ENCODE measurements at regions not wholly inside any gene's neighbourhood (a gene's known extent, or its start where the extent isn't known, plus 50 kb on each side); places are given as distances from the start of the nearest gene placed in this dataset.

DNA sequence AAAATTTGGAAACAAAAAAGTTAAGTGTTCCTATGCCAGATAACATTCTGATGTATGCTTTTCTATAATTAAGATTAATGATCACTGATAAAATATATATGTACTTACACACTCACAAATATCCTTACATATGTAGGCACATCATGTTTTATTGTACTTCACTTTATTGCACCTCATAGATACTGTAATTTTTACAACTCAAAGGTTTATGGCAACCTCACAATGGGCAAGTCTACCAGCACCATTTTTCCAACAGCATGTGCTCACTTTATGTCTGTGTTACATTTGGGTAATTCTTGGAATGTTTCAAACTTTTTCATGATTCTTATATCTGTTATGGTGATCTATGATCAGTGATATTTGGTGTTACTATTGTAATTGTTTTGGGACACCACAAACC is 57.8 kb upstream of the GPRIN3 start:
- H3K27me3 ChIP-seq (ENCODE audit: insufficient read depth in 3 of 3, low read length in 2 of 3), result no peaks in the 10 kb centered on the region
- DNase-seq (no peak), ATAC-seq (no peak)
- H3K9me3 ChIP-seq, result no peaks in the 10 kb centered on the region
- no peaks in the 10 kb centered on the region for H3K4me1 ChIP-seq
- no peaks in the 10 kb centered on the region for H3K36me3 ChIP-seq (ENCODE audit: insufficient read depth in 1 of 2, low read depth in 1 of 2)
- no peak overlapping the region for H3K27ac ChIP-seq
- TF ChIP-seq, protein P1, sequence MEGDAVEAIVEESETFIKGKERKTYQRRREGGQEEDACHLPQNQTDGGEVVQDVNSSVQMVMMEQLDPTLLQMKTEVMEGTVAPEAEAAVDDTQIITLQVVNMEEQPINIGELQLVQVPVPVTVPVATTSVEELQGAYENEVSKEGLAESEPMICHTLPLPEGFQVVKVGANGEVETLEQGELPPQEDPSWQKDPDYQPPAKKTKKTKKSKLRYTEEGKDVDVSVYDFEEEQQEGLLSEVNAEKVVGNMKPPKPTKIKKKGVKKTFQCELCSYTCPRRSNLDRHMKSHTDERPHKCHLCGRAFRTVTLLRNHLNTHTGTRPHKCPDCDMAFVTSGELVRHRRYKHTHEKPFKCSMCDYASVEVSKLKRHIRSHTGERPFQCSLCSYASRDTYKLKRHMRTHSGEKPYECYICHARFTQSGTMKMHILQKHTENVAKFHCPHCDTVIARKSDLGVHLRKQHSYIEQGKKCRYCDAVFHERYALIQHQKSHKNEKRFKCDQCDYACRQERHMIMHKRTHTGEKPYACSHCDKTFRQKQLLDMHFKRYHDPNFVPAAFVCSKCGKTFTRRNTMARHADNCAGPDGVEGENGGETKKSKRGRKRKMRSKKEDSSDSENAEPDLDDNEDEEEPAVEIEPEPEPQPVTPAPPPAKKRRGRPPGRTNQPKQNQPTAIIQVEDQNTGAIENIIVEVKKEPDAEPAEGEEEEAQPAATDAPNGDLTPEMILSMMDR (IDR thresholded peaks at IDR 0.05), result no peak
- intact Hi-C loops (cut with DNase I), result no loop called here
- H3K4me3 ChIP-seq, result no peak overlapping the region

DNA sequence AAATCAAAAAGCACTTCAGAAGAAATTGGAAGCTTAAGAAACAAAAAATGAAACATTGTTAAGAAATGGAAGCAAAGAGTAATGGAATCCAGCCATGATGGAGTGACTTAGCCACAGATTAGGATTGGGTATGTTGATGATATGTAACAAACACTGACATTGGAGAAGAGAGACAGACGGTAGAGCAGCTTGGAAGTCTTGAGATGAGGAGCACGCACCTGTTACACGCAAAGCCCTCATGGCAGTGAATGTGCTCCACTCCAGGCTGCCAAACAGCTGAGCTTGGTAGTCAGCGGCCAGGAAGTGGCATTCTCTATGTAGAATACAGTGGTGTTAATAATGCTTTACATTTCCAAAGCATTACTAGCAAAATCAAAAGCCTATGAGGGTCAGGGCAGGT is 56.9 kb upstream of the GPRIN3 start:
- H3K4me3 ChIP-seq, result no peak overlapping the region
- ATAC-seq (no peak), DNase-seq (no peak)
- 44 to 58% (median 52%) methylated on average over 4 of the region's 4 CpGs for WGBS, 3 donors
- H3K4me1 ChIP-seq, result no peaks in the 10 kb centered on the region
- TF ChIP-seq, protein P1 (IDR thresholded peaks at IDR 0.05), result no peak
- no peaks in the 10 kb centered on the region for H3K36me3 ChIP-seq (ENCODE audit: insufficient read depth in 1 of 2, low read depth in 1 of 2)
- intact Hi-C loops (cut with DNase I), result no loop called here
- no peaks in the 10 kb centered on the region for H3K27me3 ChIP-seq (ENCODE audit: insufficient read depth in 3 of 3, low read length in 2 of 3)
- no peaks in the 10 kb centered on the region for H3K9me3 ChIP-seq
- H3K27ac ChIP-seq, result no peak overlapping the region

DNA sequence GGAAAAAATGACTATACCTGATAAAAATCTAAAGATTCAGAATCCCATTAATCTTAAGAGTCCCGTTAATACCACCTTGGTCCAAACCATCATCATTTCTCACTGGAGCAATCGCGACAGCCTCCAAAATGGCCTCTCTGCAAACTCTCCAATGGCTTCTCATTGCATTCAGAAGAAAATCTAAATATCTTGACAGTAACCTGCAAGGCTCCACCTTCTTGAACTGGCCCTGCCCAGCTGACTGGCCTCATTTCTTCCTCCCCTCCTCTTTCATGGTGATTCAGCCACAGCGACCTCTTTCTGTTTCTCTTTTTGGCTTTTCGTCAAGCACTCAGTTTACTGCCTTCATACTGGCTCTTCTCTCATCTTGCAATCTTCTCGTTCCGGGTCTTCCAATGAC is 56.2 kb upstream of the GPRIN3 start:
- intact Hi-C loops (cut with DNase I), result no loop called here

DNA sequence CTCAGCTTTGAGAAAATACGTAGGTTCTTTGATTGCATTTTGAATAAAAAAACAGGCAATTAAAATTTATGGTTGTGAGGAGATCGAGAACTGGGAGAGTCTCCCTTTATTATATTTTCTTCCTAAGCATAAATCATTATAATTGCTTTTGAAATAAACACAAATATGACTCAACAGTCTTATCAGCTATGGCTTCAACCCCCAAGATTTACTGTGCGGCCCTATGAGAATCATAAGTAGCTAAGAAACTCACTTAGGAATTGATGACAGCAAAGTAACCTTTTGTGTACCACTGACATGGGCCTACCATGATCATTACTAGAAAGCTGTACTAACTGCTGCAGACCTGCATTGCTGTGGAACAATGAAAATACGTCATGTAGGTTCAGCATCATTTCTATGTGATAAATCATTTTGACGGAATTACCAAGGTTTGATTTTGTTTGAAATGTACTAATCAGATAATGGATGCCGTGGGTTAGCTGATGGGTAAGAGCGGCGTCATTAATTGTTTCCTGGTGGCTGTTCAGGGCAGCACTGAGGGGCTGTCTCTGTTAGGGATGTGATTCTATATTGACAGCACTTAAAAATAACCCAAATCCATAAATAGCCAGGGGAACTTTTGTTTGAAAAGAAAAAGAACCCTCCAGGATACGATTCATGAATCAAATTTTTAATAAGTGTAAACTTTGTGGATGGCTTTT is 51.5 kb upstream of the GPRIN3 start:
- intact Hi-C loops (cut with DNase I), result no loop called here
- WGBS, 3 donors, result 84 to 89% (median 88%) methylated on average over 9 of the region's 9 CpGs
- TF ChIP-seq, protein P1 (IDR thresholded peaks at IDR 0.05), result no peak
- H3K27ac ChIP-seq, result no peak overlapping the region
- H3K36me3 ChIP-seq (ENCODE audit: insufficient read depth in 1 of 2, low read depth in 1 of 2), result no peaks in the 10 kb centered on the region
- ATAC-seq, result no peak
- H3K27me3 ChIP-seq (ENCODE audit: insufficient read depth in 3 of 3, low read length in 2 of 3), result no peaks in the 10 kb centered on the region
- no peak for DNase-seq
- no peak overlapping the region for H3K4me3 ChIP-seq
- H3K9me3 ChIP-seq, result no peaks in the 10 kb centered on the region
- H3K4me1 ChIP-seq, result no peaks in the 10 kb centered on the region

More for the DNA sequence above, 56.2 kb upstream of the GPRIN3 start:
- Histone ChIP-seq H3K27ac (no peak overlapping the region), H3K4me1 (no peaks in the 10 kb centered on the region), H3K36me3 (ENCODE audit: insufficient read depth in 1 of 2, low read depth in 1 of 2) (no peaks in the 10 kb centered on the region), H3K27me3 (ENCODE audit: insufficient read depth in 3 of 3, low read length in 2 of 3) (no peaks in the 10 kb centered on the region), H3K9me3 (no peaks in the 10 kb centered on the region), H3K4me3 (no peak overlapping the region)
- WGBS, 3 donors, result 86 to 91% (median 88%) methylated on average over 7 of the region's 7 CpGs
- ATAC-seq (no peak), DNase-seq (no peak)
- TF ChIP-seq, protein P1 (IDR thresholded peaks at IDR 0.05), result no peak

DNA sequence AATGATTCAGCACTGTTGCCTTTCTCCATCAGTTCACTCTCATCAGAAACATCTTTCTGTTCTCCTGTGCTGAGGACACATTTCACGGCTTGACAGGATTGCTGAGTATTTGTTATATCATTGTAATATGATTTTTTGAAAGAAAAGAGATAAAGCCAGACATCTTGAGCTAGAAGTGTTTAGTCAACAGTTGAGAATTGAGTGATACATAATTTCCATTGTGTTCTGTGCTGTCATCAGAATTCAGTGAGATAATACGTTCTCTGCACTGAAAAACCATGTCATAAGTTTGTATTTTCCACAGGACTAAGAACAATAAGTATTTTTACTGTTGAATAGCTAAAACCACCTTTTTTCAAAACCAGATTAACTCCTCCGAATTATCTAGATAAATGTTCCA is 50.2 kb upstream of the GPRIN3 start:
- Histone ChIP-seq H3K4me1 (no peaks in the 10 kb centered on the region), H3K27me3 (ENCODE audit: insufficient read depth in 3 of 3, low read length in 2 of 3) (no peaks in the 10 kb centered on the region), H3K36me3 (ENCODE audit: insufficient read depth in 1 of 2, low read depth in 1 of 2) (no peaks in the 10 kb centered on the region), H3K4me3 (no peak overlapping the region), H3K27ac (no peak overlapping the region), H3K9me3 (no peaks in the 10 kb centered on the region)
- TF ChIP-seq, protein P1 (IDR thresholded peaks at IDR 0.05), result no peak
- intact Hi-C loops (cut with DNase I), result no loop called here
- no peak for DNase-seq
- ATAC-seq, result no peak
- 83 to 88% (median 84%) methylated on average over 3 of the region's 3 CpGs for WGBS, 3 donors
